HG03039 (cell line): ENCODE measurements at regions not wholly inside any gene's neighbourhood (a gene's known extent, or its start where the extent isn't known, plus 50 kb on each side); places are given as distances from the start of the nearest gene placed in this dataset.

ENCODE experiments used
- ATAC-seq: cut with Tn5 transposase; IDR thresholded peaks from one replicate; pipeline ENCODE4 v1.9.1; 2021; ENCODE audit warnings: mild to moderate bottlenecking, moderate library complexity; ENCODE audit not compliant: unreplicated experiment

DNA sequence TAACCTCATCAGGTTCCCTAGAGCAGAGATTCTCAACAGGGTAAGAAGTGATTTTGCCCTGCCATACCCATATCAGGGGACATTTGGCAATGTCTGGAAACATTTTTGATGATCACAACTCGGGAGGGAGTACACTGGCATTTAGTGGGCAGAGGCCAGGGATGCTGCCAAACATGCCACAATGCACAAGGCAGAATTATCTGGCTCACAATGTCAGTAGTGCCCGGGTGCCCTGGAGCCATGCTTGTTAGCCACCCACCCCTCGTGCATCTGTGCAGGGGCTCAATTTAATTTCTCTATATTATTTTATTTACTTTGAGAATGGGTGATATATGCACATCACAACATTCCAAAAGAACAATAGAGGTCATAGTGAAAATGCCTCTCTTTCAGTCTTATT lies 82.0 kb upstream of the DHX15 start:
- no peak for ATAC-seq

DNA sequence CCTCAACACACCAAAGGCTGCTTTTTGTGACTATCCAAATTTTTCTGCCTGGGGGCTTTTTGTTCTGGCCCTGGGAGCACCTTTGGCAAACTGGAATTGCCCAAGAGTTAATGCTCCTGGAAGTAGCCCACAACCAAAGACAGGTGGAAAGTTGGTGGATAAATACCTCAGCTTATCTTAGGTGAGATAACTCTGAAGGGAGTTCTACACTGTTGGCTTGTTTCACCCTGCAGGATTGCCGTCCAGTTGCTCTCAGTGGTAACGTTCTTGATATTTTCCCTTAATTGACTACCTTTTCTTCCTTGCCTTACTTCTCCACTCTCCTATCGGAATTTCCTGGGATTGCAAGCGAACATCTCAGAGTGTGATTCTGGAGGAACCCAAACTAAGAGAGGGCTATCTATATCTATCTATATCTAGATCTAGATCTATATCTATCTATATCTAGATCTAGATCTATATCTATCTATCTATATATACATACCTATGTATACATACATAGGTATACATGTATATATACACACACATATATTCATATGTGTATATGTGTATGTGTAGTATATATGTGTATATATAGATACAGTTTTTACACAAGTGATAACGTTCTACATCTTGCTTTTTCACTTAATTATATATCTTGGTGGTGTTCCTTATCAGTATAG lies 82.6 kb upstream of the DHX15 start:
- no peak for ATAC-seq

GRCh38 chr4:24668956-24669355 lies 84.6 kb upstream of the DHX15 start:
- ATAC-seq, result no peak

DNA sequence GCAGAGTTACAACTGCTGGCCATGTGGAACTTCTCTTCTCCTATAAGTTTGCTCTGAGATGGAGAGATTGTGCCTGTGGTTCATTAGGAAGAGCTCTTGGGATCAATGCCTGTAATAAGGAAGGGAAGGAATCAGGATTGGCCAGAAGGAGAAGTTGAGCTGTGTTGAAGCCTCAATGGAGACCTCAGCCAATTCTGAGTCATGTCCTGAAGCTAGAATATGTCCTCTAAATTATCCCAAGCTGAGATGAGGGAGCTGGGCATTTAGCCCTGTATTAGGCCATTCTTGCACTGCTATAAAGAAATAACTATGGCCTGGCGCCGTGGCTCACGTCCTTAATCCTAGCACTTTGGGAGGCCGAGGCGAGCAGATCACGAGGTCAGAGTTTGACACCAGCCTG lies 85.4 kb upstream of the DHX15 start:
- no peak for ATAC-seq

DNA sequence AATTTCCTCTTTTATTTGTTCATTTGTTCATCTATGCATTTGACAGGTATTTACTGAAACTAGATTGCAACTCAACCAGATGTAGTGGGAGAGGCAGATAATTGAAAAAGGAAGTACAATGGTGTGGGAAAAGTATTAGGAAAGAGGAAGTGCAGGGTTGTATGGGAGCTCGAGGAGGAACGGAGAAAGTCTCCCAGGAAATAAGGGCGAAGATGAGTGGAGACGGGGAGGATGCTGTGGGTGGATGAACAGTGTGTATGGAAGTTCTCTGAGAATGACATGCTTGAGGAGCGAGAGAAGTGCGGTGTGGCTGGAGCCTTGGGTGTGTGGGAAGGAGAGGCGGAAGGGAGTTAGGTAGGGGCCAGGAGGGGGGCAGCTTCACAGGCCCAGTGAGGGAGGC lies 87.5 kb upstream of the DHX15 start:
- ATAC-seq, result no peak

DNA sequence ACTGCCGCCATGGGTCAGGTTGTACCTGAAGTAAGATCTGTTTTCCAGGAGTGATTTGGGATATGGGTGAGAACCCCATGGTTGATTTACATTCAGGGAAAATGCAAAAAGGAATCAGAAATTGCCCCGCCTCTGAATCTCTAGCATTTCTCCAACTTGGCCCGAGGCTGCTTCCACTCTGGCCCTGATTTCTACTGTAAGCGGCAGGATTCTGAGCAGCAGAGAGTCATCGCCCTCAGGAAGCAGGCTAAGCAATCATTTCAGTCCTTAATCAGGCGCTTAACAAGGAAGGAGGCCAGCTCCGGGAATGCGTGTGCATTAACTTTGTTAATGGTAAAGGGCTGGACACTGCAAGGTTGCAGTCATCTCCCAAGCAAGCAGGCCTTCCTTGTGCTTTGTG lies 88.5 kb upstream of the DHX15 start:
- no peak for ATAC-seq

DNA sequence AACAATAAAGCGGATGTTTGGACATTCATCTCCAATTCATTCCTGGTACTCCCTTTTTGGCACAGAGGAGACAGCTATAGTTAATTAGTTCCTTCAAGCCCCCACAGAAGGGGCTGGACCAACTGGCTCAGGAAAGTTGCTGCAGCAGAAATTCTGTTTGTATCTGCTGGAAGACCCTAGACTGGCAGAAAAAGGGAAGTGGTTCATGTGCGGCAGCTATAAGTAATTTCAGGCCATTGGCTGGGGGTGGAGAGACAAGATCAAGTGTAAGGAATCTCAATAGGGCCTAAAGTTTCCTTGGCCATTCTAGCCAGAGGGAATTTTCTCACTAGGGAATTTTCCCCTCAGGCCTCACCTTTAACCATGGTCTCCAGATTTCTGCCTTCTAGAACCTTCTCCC lies 89.9 kb upstream of the DHX15 start:
- no peak for ATAC-seq

DNA sequence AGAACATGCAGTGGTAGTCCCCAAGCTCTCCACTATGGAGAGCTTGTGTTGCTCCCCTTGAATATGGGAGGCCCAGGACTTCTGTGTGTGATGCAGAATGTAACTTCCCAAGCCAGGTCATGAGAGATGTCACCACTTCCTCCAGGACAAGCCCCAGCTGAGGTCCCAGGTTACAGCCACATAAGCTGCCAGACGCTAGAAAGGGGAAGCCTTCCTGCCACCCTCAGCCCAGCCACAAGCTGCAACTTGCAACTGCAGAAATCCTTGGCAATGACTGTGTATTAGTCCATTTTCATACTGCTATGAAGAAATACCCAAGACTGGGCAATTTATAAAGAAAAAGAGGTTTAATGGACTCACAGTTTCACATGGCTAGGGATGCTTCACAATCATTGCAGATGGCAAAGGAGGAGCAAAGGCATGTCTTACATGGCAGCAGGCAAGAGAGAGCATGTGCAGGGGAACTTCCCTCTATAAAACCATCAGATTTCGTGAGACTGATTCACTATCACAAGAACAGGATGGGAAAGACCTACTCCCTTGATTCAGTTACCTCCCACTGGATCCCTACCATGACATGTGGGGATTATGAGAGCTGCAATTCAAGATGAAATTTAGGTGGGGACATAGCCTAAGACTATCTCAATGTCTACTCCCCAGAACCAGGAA lies 91.5 kb upstream of the DHX15 start:
- no peak for ATAC-seq

DNA sequence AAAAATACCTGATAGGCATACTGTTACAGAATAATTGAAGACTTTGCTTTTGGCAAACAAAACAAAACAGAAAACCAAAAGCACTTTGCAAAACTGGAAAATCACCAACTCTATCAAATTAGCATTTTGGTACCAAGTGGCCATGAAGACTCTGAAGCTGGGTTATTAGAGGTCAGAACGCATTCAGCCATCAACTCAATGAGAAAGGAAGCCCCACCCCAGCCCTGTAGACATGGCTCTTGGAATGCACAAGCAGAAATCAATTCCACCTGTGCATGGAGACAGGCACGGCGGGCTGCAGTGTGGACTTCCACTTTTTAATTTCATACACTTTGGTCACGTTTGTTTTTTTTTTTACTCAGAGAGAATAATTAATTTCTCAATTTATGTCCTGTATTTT lies 93.6 kb upstream of the DHX15 start:
- no peak for ATAC-seq

DNA sequence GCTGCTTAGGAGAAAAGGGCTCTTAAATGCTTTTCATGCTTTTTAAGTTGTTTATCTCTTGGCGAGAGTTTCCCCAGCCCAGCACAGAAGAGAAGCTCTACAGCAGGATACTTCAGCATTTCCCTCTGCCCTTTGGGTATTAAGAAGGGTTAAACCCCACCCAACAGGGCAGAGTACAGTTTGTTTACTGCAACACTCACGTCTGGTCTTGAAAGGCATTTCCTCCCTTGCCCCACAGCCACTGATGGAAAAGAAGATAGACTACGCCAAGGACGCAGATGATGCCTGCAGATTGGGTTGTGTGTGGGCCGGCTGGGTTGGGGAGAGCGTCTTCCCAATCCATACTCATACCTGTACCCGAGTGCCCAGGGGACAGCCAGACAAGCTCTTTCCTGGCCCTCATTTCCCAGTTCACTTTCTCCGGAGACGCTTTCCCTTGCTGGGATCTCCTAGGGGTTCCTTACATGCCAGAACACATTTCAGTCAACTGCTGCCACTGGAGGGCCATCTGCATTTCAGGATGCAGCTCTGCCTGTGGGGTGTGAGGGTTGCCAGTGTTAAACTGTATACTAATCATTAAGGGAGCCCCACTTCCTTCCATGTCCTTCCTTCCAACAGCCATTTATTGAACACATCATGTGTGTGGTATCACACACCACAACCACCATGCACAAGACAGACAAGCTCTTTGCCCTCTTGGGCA lies 96.5 kb upstream of the DHX15 start:
- no peak for ATAC-seq

GRCh38 chr4:24683116-24683515 lies 98.8 kb upstream of the DHX15 start:
- no peak for ATAC-seq

DNA sequence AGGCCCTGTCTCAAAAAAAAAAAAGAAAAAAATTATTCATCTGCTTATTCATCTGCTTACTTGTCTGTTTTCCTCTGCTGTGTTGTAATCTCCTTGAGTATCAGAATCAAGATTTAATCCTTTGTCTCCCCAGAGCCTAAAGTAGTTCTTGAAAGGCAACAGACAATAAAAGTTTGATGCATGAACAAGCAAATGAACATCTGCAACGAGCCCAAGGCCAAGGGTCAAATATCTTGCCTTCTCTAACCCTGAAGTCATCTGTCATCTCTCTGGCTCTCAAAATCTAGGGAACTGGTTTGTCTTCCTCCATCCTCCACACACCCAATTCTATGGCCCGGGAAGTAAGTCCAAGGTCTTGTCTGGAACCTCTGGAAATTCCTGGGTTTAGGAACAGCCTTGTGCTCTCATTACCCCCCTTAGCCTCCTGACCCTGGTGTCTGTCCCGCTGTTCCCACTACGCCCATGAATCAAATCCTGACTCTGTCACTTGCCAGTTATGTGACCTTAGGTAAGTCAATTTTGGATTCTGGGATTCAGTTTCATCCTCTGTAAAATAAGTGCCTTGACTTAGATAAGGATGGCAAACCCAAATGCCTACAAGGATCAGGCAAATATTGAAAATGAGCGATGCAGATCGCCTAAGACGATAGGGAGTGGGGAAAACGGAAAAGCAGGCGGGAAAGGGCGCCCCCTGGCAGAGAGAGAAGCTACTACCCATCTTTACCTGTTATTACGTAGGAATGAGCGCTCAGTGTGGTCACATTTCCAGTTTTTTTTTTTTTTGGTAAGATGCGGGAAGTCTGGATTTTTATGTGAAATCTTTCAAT lies 102.7 kb upstream of the DHX15 start:
- no peak for ATAC-seq

GRCh38 chr4:24688453-24688852 lies 104.1 kb upstream of the DHX15 start:
- no peak for ATAC-seq

GRCh38 chr4:24689212-24689611 lies 104.9 kb upstream of the DHX15 start:
- no peak for ATAC-seq

- no peak for ATAC-seq
These were observed 104.9 kb upstream of the SOD3 start for GRCh38 chr4:24690436-24690835.

DNA sequence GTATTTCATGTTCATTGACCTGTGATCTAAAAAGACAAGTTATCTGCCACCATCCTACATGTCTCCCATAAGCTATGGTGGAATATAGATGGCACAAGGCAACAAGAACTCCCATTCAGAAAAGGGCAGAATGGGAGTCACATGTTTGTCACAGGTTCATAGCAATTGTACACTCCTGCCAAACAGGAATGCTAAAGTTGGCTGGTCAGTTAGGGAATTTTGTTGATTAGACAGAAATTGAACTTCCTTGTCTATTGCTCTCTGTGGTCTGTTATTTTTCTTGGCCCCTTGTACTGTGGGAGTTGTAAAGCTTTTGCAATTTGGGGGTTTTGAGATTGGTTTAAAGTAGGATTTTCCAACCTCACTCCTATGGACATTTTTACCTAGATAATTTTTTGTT lies 101.7 kb upstream of the SOD3 start:
- ATAC-seq, result no peak

- ATAC-seq, result no peak
These were observed 95.3 kb upstream of the SOD3 start for GRCh38 chr4:24700118-24700517.

DNA sequence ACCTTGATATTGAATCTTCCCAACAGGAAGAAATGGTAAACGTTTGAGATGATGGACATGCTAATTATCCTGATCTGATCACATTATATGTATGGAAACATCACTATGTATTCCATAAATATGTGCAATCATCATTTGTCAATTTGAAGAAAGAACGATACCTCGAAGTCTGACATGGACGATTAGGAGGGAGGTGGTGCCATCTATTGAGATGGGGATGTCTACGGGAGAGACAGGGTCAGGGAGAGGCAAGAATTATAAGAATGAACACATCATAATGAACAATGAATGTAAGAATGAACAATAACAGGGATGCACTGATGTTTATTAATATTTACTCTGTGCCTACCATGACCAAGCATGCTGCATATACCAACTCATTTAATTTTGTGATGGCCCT lies 93.7 kb upstream of the SOD3 start:
- no peak for ATAC-seq

DNA sequence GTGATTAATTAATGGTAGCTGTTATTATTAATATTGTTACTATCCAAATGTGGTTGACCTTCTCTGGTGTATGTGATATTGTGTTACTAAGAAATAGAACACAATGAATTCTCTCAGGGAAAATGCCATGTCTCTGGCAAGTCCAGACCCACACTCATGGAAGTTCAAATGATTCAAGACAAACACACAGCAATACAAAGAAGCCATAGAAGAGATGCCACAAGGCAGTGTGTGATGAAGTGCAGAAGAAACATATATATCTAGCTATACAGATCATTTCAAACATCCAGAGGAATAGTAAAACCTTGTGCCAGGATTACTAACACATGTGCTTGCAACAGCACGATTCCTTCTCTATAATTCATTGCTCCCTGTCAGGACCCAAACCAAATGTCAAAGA lies 93.1 kb upstream of the SOD3 start:
- no peak for ATAC-seq

DNA sequence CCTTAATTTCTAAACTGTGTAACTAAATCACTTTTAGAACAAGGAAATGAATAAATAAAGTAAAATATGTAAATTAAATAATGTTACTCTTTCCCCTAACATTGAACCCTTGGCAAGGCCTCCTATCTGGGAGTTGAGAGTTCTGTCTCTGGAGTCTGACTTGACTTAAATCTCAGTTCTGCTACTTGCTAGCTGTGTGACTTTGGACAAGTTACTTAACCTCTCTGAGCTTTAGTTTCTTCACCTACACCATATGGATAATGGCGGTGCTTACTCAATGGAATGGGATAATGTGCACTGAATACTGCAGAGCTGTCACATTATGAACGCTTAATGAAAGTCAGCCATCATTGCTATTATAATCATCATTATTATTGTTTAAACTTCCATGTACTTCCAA lies 92.1 kb upstream of the SOD3 start:
- no peak for ATAC-seq

DNA sequence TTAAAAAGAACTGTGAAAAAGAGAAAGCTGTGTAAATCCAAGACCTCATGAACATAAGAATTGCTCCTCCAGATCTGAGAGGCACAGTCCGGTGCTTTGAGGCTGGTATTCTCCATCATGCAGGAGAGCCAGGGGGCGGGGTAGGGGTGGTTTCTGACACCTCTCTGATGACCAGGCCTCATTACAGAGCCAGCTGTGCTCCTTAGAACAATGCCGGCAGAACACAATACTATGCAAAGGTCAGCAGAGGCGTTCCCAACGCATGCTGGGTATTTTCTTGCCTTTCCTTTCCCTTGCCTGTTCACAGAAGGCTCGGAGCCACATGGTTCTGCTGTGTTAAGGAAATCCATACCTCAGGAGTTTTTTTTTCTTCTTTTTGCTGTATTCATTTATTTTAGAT lies 91.2 kb upstream of the SOD3 start:
- ATAC-seq, result no peak
